AG10803 (cell line): ENCODE measurements at regions not wholly inside any gene's neighbourhood (a gene's known extent, or its start where the extent isn't known, plus 50 kb on each side); places are given as distances from the start of the nearest gene placed in this dataset.
"Not testable (repeated sequence)": the region's sequence is repeated elsewhere in the genome, so short reads cannot be mapped to it uniquely, and the experiment has no call there.

Experiments
- DNase-seq: peaks from one replicate; pipeline ENCODE4 v3.0.0; 2010; ENCODE audit warnings: low read depth
- H3K4me3 ChIP-seq: 2 replicates; pipeline ENCODE4 v1.5.1; 2011; ENCODE audit warnings: mild to moderate bottlenecking, low read length, control low read depth
- CTCF ChIP-seq: conservative IDR thresholded peaks from 2 replicates; pipeline ENCODE4 v1.5.1; 2011; ENCODE audit warnings: mild to moderate bottlenecking, low read length, control low read depth, inconsistent platforms

- TF ChIP-seq CTCF: no peak
- no peak overlapping the region for H3K4me3 ChIP-seq
- no peak for DNase-seq
Observed at GRCh38 chr9:71268871-71269635, 147.6 kb upstream of the TRPM3 start.

GRCh38 chr9:71263451-71263850 lies 142.0 kb upstream of the TRPM3 start:
- DNase-seq: no peak
- no peak overlapping the region for H3K4me3 ChIP-seq
- TF ChIP-seq CTCF: no peak

GRCh38 chr9:71260419-71260818 lies 139.0 kb upstream of the TRPM3 start:
- H3K4me3 ChIP-seq, DNase-seq: not testable (repeated sequence)

- TF ChIP-seq CTCF: no peak
- H3K4me3 ChIP-seq: no peak overlapping the region
- no peak for DNase-seq
Observed at GRCh38 chr9:71254592-71255277, 133.3 kb upstream of the TRPM3 start.

GRCh38 chr9:71253011-71253410 lies 131.6 kb upstream of the TRPM3 start:
- H3K4me3 ChIP-seq: no peak overlapping the region
- TF ChIP-seq CTCF: no peak
- DNase-seq: peak; percentile 18

- H3K4me3 ChIP-seq: no peak overlapping the region
- DNase-seq: no peak
- no peak for TF ChIP-seq CTCF
Observed at GRCh38 chr9:71250581-71250980, 129.2 kb upstream of the TRPM3 start.

- TF ChIP-seq CTCF: peak; percentile 97
- H3K4me3 ChIP-seq: no peak overlapping the region
- peak; percentile 74 for DNase-seq
Observed at GRCh38 chr9:71249729-71250317, 128.4 kb upstream of the TRPM3 start.
